Adrenal gland (tissue), 5 donors: ENCODE measurements at regions not wholly inside any gene's neighbourhood (a gene's known extent, or its start where the extent isn't known, plus 50 kb on each side); places are given as distances from the start of the nearest gene placed in this dataset.

ENCODE experiments used
- POLR2A ChIP-seq, 2 donors: fragments of 450-650 bp; IDR thresholded peaks; one replicate each; pipeline ENCODE4 v1.6.1; 2017; ENCODE audit warnings: antibody characterized with exemption in 2 of 2, mild to moderate bottlenecking in 2 of 2, moderate library complexity in 1 of 2
- TF ChIP-seq, protein P1 (sequence below), 6 experiments: fragments of 450-650 bp in 4 of 6; fragments of 200-600 bp in 2 of 6; sonication (generic) in 1 of 6; IDR thresholded peaks; 1 replicate in 5 of 6; 2 replicates in 1 of 6; pipeline versions ENCODE4 v1.5.1 to v1.8.0; 2016 to 2021; ENCODE audit warnings: antibody characterized with exemption in 6 of 6, mild to moderate bottlenecking in 2 of 6, moderate library complexity in 1 of 6
- donor health status: DM: no; HTN: no; CAD: no.

DNA sequence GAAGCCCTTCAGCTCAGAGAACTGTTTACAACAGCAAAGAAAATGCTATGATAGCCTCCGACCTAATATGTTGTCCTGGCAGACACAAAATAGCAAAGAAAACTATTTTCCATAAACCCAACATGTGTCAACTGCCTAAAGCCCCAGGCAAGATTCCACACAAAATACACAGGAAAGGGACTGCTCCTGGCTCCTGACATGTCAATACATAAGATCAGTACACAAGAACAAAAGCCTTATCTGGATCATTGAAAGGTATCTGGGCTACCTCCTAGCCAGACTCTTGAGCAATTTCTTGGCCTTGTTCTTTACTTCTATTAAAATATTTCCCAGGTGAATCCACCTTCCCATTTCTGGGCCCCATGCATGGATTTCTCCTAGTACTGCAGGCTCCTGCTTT lies 242.3 kb upstream of the GRIP1 start:
- TF ChIP-seq, protein P1, sequence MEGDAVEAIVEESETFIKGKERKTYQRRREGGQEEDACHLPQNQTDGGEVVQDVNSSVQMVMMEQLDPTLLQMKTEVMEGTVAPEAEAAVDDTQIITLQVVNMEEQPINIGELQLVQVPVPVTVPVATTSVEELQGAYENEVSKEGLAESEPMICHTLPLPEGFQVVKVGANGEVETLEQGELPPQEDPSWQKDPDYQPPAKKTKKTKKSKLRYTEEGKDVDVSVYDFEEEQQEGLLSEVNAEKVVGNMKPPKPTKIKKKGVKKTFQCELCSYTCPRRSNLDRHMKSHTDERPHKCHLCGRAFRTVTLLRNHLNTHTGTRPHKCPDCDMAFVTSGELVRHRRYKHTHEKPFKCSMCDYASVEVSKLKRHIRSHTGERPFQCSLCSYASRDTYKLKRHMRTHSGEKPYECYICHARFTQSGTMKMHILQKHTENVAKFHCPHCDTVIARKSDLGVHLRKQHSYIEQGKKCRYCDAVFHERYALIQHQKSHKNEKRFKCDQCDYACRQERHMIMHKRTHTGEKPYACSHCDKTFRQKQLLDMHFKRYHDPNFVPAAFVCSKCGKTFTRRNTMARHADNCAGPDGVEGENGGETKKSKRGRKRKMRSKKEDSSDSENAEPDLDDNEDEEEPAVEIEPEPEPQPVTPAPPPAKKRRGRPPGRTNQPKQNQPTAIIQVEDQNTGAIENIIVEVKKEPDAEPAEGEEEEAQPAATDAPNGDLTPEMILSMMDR (IDR thresholded peaks at IDR 0.05), result no peak
- no peak for TF ChIP-seq POLR2A (IDR thresholded peaks at IDR 0.05)
